ENCODE measurements at regions not wholly inside any gene's neighbourhood (a gene's known extent, or its start where the extent isn't known, plus 50 kb on each side); places are given as distances from the start of the nearest gene placed in this dataset.
A peak's percentile ranks its signal among the peaks of the same experiment; 100 is the strongest.

GRCh38 chr6:14645841-14646240, 528.3 kb downstream of the CD83 start:
- no peaks in the 10 kb centered on the region for H3K36me3 ChIP-seq
- TF ChIP-seq POLR2AphosphoS5 (IDR thresholded peaks at IDR 0.05) (no peak), POLR2A (IDR thresholded peaks at IDR 0.05) (no peak), EP300 (IDR thresholded peaks at IDR 0.05) (no peak), CTCF (IDR thresholded peaks at IDR 0.05) (no peak)
- no peak overlapping the region for H3K4me3 ChIP-seq
- no peak for DNase-seq
- no peak overlapping the region for H3K27ac ChIP-seq
- H3K9me3 ChIP-seq: no peaks in the 10 kb centered on the region
- intact Hi-C loops (cut with DNase I; ENCODE audit: low total_unique reads): no loop called here
- no peaks in the 10 kb centered on the region for H3K4me1 ChIP-seq
- H3K27me3 ChIP-seq: no peaks in the 10 kb centered on the region
- 93 to 95% (median 93%) methylated on average over 3 of the region's 3 CpGs for WGBS, 5 donors

GRCh38 chr6:14646371-14646770, 528.8 kb downstream of the CD83 start:
- TF ChIP-seq CTCF (IDR thresholded peaks at IDR 0.05) (no peak), EP300 (IDR thresholded peaks at IDR 0.05) (no peak), POLR2A (IDR thresholded peaks at IDR 0.05) (no peak), POLR2AphosphoS5 (IDR thresholded peaks at IDR 0.05) (no peak)
- intact Hi-C loops (cut with DNase I; ENCODE audit: low total_unique reads): no loop called here
- H3K4me3 ChIP-seq: no peak overlapping the region

GRCh38 chr6:14647357-14647756, 529.8 kb downstream of the CD83 start:
- H3K27me3 ChIP-seq: no peaks in the 10 kb centered on the region
- TF ChIP-seq POLR2AphosphoS5 (IDR thresholded peaks at IDR 0.05) (peak in 1 of 3 donors; percentile 29), EP300 (IDR thresholded peaks at IDR 0.05) (no peak), CTCF (IDR thresholded peaks at IDR 0.05) (no peak), POLR2A (IDR thresholded peaks at IDR 0.05) (no peak)
- peaks cover 0 to 9% (median 3%) of the 10 kb centered on the region in 4 donors for H3K4me1 ChIP-seq
- no peaks in the 10 kb centered on the region for H3K9me3 ChIP-seq
- intact Hi-C loops (cut with DNase I; ENCODE audit: low total_unique reads): no loop called here
- DNase-seq: peak in 1 of 2 donors; percentile 43
- WGBS, 5 donors: 86 to 93% (median 92%) methylated on average over 6 of the region's 6 CpGs
- no peak overlapping the region for H3K4me3 ChIP-seq
- H3K27ac ChIP-seq: no peak overlapping the region
- H3K36me3 ChIP-seq: no peaks in the 10 kb centered on the region

More at GRCh38 chr6:14646371-14646770, 528.8 kb downstream of the CD83 start:
- WGBS, 5 donors: 98 to 100% (median 100%) methylated on average over 1 of the region's 1 CpG
- H3K4me1 ChIP-seq: peaks cover 0 to under 1% (median 0%) of the 10 kb centered on the region in 4 donors
- H3K27ac ChIP-seq: no peak overlapping the region
- DNase-seq: no peak
- H3K9me3 ChIP-seq: no peaks in the 10 kb centered on the region
- H3K27me3 ChIP-seq: no peaks in the 10 kb centered on the region
- H3K36me3 ChIP-seq: no peaks in the 10 kb centered on the region

GRCh38 chr6:14652536-14652935, 535.0 kb downstream of the CD83 start:
- Histone ChIP-seq H3K27me3 (no peaks in the 10 kb centered on the region), H3K27ac (peak overlapping the region; percentile 36 to 70 (median 60)), H3K9me3 (no peaks in the 10 kb centered on the region), H3K4me3 (no peak overlapping the region), H3K4me1 (peaks cover 9 to 33% (median 20%) of the 10 kb centered on the region in 4 donors), H3K36me3 (no peaks in the 10 kb centered on the region)
- peak in 1 of 2 donors; percentile 77 for DNase-seq
- TF ChIP-seq POLR2AphosphoS5 (IDR thresholded peaks at IDR 0.05): peak in 1 of 3 donors; percentile 10
- no peak for TF ChIP-seq POLR2A (IDR thresholded peaks at IDR 0.05)
- intact Hi-C loops (cut with DNase I; ENCODE audit: low total_unique reads): no loop called here

- H3K27ac ChIP-seq: peak overlapping the region in 2 of 5 donors; percentile 55 to 56
- H3K4me3 ChIP-seq: peak overlapping the region in 1 of 4 donors; percentile 1
- WGBS, 5 donors: 25 to 55% (median 31%) methylated on average over 16 of the region's 16 CpGs
- H3K9me3 ChIP-seq: no peaks in the 10 kb centered on the region
- H3K36me3 ChIP-seq: no peaks in the 10 kb centered on the region
- TF ChIP-seq POLR2A (IDR thresholded peaks at IDR 0.05): no peak
- no peak for TF ChIP-seq EP300 (IDR thresholded peaks at IDR 0.05)
- intact Hi-C loops (cut with DNase I; ENCODE audit: low total_unique reads): no loop called here
- H3K27me3 ChIP-seq: no peaks in the 10 kb centered on the region
- DNase-seq: peak in 1 of 2 donors; percentile 29
- peaks cover 9 to 39% (median 22%) of the 10 kb centered on the region in 4 donors for H3K4me1 ChIP-seq
Measured at GRCh38 chr6:14655201-14656061, 537.9 kb downstream of the CD83 start.
